HG02763 (cell line): ENCODE measurements at regions not wholly inside any gene's neighbourhood (a gene's known extent, or its start where the extent isn't known, plus 50 kb on each side); places are given as distances from the start of the nearest gene placed in this dataset.
"Not testable (repeated sequence)": the region's sequence is repeated elsewhere in the genome, so short reads cannot be mapped to it uniquely, and the experiment has no call there.

Source experiments
- ATAC-seq: cut with Tn5 transposase; IDR thresholded peaks from one replicate; pipeline ENCODE4 v1.9.1; 2021; ENCODE audit warnings: mild to moderate bottlenecking, moderate library complexity; ENCODE audit not compliant: unreplicated experiment

GRCh38 chrX:87924619-87925018, 407.0 kb downstream of the KLHL4 start:
- ATAC-seq, result no peak

- ATAC-seq, result no peak
These were observed 424.2 kb downstream of the KLHL4 start for GRCh38 chrX:87941841-87942240.

- no peak for ATAC-seq
These were observed 443.9 kb downstream of the KLHL4 start for GRCh38 chrX:87961471-87961870.

- ATAC-seq, result no peak
These were observed 450.5 kb downstream of the KLHL4 start for GRCh38 chrX:87968118-87968517.

- not testable (repeated sequence) for ATAC-seq
These were observed 454.5 kb downstream of the KLHL4 start for GRCh38 chrX:87972121-87972520.

GRCh38 chrX:87975365-87975764, 457.8 kb downstream of the KLHL4 start:
- no peak for ATAC-seq

GRCh38 chrX:88007873-88008272, 490.3 kb downstream of the KLHL4 start:
- not testable (repeated sequence) for ATAC-seq

- ATAC-seq, result no peak
These were observed 506.4 kb downstream of the KLHL4 start for GRCh38 chrX:88024022-88024421.

GRCh38 chrX:88072339-88073030, 554.9 kb downstream of the KLHL4 start:
- ATAC-seq, result no peak

- ATAC-seq, result no peak
These were observed 584.4 kb downstream of the KLHL4 start for GRCh38 chrX:88101968-88102367.

- ATAC-seq, result no peak
These were observed 611.3 kb upstream of the CPXCR1 start for GRCh38 chrX:88135735-88136134.

- no peak for ATAC-seq
These were observed 610.7 kb upstream of the CPXCR1 start for GRCh38 chrX:88136328-88136727.

- ATAC-seq, result no peak
These were observed 600.4 kb upstream of the CPXCR1 start for GRCh38 chrX:88146577-88146976.

- no peak for ATAC-seq
These were observed 576.5 kb upstream of the CPXCR1 start for GRCh38 chrX:88170553-88170952.

- not testable (repeated sequence) for ATAC-seq
These were observed 573.0 kb upstream of the CPXCR1 start for GRCh38 chrX:88173932-88174440.

GRCh38 chrX:88202149-88202548, 544.9 kb upstream of the CPXCR1 start:
- no peak for ATAC-seq

- no peak for ATAC-seq
These were observed 503.0 kb upstream of the CPXCR1 start for GRCh38 chrX:88244066-88244465.

GRCh38 chrX:88284844-88285243, 462.2 kb upstream of the CPXCR1 start:
- no peak for ATAC-seq

- not testable (repeated sequence) for ATAC-seq
These were observed 433.1 kb upstream of the CPXCR1 start for GRCh38 chrX:88313972-88314371.

GRCh38 chrX:88325634-88326033, 421.4 kb upstream of the CPXCR1 start:
- no peak for ATAC-seq

GRCh38 chrX:88355252-88355651, 391.8 kb upstream of the CPXCR1 start:
- no peak for ATAC-seq

GRCh38 chrX:88366314-88366713, 380.7 kb upstream of the CPXCR1 start:
- no peak for ATAC-seq

GRCh38 chrX:88378406-88378805, 368.6 kb upstream of the CPXCR1 start:
- ATAC-seq, result no peak
